ENCODE measurements at regions not wholly inside any gene's neighbourhood (a gene's known extent, or its start where the extent isn't known, plus 50 kb on each side); places are given as distances from the start of the nearest gene placed in this dataset.

GRCh38 chr2:145827235-145827634, 1307.3 kb upstream of the ZEB2 start:
- H3K27me3 ChIP-seq (ENCODE audit: control insufficient read depth, insufficient read depth, low read length): no peaks in the 10 kb centered on the region
- no peak overlapping the region for H3K27ac ChIP-seq (ENCODE audit: low read depth in 2 of 2, low read length in 2 of 2)
- no peaks in the 10 kb centered on the region for H3K9me3 ChIP-seq (ENCODE audit: control insufficient read depth in 2 of 3, insufficient read depth in 1 of 3, low read length in 3 of 3)
- intact Hi-C loops (cut with DNase I): no loop called here
- no peak overlapping the region for H3K9ac ChIP-seq (ENCODE audit: low read length in 3 of 3)
- TF ChIP-seq CTCF (IDR thresholded peaks at IDR 0.05; ENCODE audit: borderline replicate concordance, extremely low read depth, insufficient read depth): no peak
- H3K36me3 ChIP-seq (ENCODE audit: control insufficient read depth in 2 of 3, insufficient read depth in 3 of 3, low read length in 3 of 3): no peaks in the 10 kb centered on the region
- DNase-seq (no peak), FAIRE-seq (no peak)
- H3K4me3 ChIP-seq (ENCODE audit: low read length in 3 of 3): no peak overlapping the region
- H3K4me1 ChIP-seq (ENCODE audit: control insufficient read depth in 2 of 3, insufficient read depth in 2 of 3, low read depth in 1 of 3, low read length in 3 of 3): no peaks in the 10 kb centered on the region

DNA sequence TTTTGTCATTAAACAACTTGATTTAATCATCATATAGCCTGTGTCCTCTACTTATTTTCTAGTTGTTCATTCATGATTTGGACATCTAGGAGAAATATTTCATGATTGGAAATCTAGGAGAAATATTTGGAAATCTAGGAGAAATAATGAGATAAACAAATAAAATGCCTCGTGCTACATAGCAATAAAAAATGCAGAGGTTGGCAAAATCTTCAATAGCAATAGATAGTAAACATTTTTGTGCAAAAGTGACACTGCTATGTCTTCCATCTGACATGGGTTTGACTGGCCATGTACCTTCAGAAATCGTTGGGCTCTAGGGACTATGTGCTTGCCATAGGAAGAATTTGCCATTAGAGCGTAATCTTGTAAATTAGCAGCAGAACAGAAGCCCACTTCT, 1304.5 kb upstream of the ZEB2 start:
- no peak for TF ChIP-seq CTCF (IDR thresholded peaks at IDR 0.05; ENCODE audit: borderline replicate concordance, extremely low read depth, insufficient read depth)
- intact Hi-C loops (cut with DNase I): no loop called here
- H3K27me3 ChIP-seq (ENCODE audit: control insufficient read depth, insufficient read depth, low read length): no peaks in the 10 kb centered on the region
- no peaks in the 10 kb centered on the region for H3K36me3 ChIP-seq (ENCODE audit: control insufficient read depth in 2 of 3, insufficient read depth in 3 of 3, low read length in 3 of 3)
- H3K27ac ChIP-seq (ENCODE audit: low read depth in 2 of 2, low read length in 2 of 2): no peak overlapping the region
- H3K9ac ChIP-seq (ENCODE audit: low read length in 3 of 3): no peak overlapping the region
- no peaks in the 10 kb centered on the region for H3K4me1 ChIP-seq (ENCODE audit: control insufficient read depth in 2 of 3, insufficient read depth in 2 of 3, low read depth in 1 of 3, low read length in 3 of 3)
- no peak overlapping the region for H3K4me3 ChIP-seq (ENCODE audit: low read length in 3 of 3)
- no peaks in the 10 kb centered on the region for H3K9me3 ChIP-seq (ENCODE audit: control insufficient read depth in 2 of 3, insufficient read depth in 1 of 3, low read length in 3 of 3)
- DNase-seq (no peak), FAIRE-seq (no peak)

DNA sequence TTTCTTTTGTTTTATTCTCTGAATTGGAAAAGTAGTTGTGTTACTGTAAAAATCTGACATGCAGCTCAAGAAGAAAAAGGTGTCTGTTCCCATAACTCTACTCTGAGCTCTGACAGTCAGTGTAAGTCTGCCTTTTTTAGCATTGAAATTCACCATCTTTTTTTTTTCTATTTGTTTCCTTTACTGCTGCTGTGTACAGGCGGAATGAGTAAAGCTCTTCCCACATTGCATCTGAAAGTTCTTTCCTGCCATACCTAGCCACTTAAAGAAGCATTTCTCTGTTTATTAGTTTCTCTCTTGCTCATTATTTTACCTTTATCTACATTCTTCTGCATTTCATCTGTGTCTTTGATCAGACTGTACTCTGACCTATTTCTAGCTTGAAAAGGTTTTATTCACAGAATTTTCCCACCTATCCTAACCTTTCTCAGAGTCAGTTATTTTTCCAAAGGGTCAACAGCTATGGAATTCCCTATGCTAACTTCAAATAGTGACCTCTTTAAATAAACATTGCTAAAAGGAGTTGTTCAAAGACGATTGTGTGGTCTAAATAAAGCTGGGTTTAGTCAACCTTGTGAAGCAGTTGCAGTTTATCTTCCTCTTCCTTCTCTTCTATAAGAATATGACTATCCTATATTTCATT, 1303.1 kb upstream of the ZEB2 start:
- no peak overlapping the region for H3K9ac ChIP-seq (ENCODE audit: low read length in 3 of 3)
- H3K4me3 ChIP-seq (ENCODE audit: low read length in 3 of 3): no peak overlapping the region
- intact Hi-C loops (cut with DNase I): no loop called here
- no peak overlapping the region for H3K27ac ChIP-seq (ENCODE audit: low read depth in 2 of 2, low read length in 2 of 2)
- no peak for TF ChIP-seq CTCF (IDR thresholded peaks at IDR 0.05; ENCODE audit: borderline replicate concordance, extremely low read depth, insufficient read depth)
- H3K36me3 ChIP-seq (ENCODE audit: control insufficient read depth in 2 of 3, insufficient read depth in 3 of 3, low read length in 3 of 3): no peaks in the 10 kb centered on the region
- H3K9me3 ChIP-seq (ENCODE audit: control insufficient read depth in 2 of 3, insufficient read depth in 1 of 3, low read length in 3 of 3): no peaks in the 10 kb centered on the region
- H3K27me3 ChIP-seq (ENCODE audit: control insufficient read depth, insufficient read depth, low read length): no peaks in the 10 kb centered on the region
- no peak for FAIRE-seq
- no peaks in the 10 kb centered on the region for H3K4me1 ChIP-seq (ENCODE audit: control insufficient read depth in 2 of 3, insufficient read depth in 2 of 3, low read depth in 1 of 3, low read length in 3 of 3)
- no peak for DNase-seq

DNA sequence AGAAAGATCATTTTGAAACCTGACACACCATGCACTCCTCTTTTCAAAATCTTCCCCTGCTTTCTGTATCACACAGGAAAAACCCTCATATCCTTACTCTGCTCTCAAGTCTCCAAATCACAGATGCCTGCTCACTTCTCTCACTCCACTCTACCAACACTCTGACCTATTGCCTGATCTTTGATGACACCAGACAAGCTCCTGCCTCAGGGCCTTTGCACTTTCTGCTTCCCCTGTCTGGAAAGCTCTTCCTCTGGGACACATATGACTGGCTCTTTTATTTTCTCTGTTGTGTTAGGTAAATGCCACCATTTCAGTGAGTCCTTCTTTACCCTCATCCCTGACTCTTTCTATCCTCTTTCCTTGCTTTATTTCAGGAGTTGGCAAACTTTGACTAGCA, 1300.7 kb upstream of the ZEB2 start:
- no peak for TF ChIP-seq CTCF (IDR thresholded peaks at IDR 0.05; ENCODE audit: borderline replicate concordance, extremely low read depth, insufficient read depth)
- no peak overlapping the region for H3K27ac ChIP-seq (ENCODE audit: low read depth in 2 of 2, low read length in 2 of 2)
- H3K36me3 ChIP-seq (ENCODE audit: control insufficient read depth in 2 of 3, insufficient read depth in 3 of 3, low read length in 3 of 3): no peaks in the 10 kb centered on the region
- DNase-seq: no peak
- FAIRE-seq: no peak
- no peak overlapping the region for H3K9ac ChIP-seq (ENCODE audit: low read length in 3 of 3)
- no peak overlapping the region for H3K4me3 ChIP-seq (ENCODE audit: low read length in 3 of 3)
- no peaks in the 10 kb centered on the region for H3K9me3 ChIP-seq (ENCODE audit: control insufficient read depth in 2 of 3, insufficient read depth in 1 of 3, low read length in 3 of 3)
- no peaks in the 10 kb centered on the region for H3K4me1 ChIP-seq (ENCODE audit: control insufficient read depth in 2 of 3, insufficient read depth in 2 of 3, low read depth in 1 of 3, low read length in 3 of 3)
- no peaks in the 10 kb centered on the region for H3K27me3 ChIP-seq (ENCODE audit: control insufficient read depth, insufficient read depth, low read length)
- intact Hi-C loops (cut with DNase I): no loop called here

All from kidney (tissue), 13 donors.